HEK293 (cell line): ENCODE measurements at regions not wholly inside any gene's neighbourhood (a gene's known extent, or its start where the extent isn't known, plus 50 kb on each side); places are given as distances from the start of the nearest gene placed in this dataset.

ENCODE experiments used
- KLF10 ChIP-seq: fragments of 450-650 bp; IDR thresholded peaks from 2 replicates; pipeline ENCODE4 v1.5.1; 2018; ENCODE audit warnings: missing biosample characterization, mild to moderate bottlenecking, missing genetic modification characterization
- YY1 ChIP-seq: fragments of 450-650 bp; formaldehyde crosslinking; IDR thresholded peaks from 2 replicates; pipeline ENCODE4 v1.5.1; 2018; ENCODE audit warnings: missing biosample characterization, missing genetic modification characterization
- ZBTB49 ChIP-seq: fragments of 450-650 bp; formaldehyde crosslinking; IDR thresholded peaks from 2 replicates; pipeline ENCODE4 v1.5.1; 2016; ENCODE audit warnings: missing biosample characterization, missing genetic modification characterization, low read depth

GRCh38 chr2:185240796-185241195, 497.8 kb upstream of the FSIP2 start:
- TF ChIP-seq KLF10 (tag by site-specific recombination) (no peak), ZBTB49 (tag by site-specific recombination) (no peak), YY1 (tag by site-specific recombination) (no peak)
